GM03348 (cell line): ENCODE measurements at regions not wholly inside any gene's neighbourhood (a gene's known extent, or its start where the extent isn't known, plus 50 kb on each side); places are given as distances from the start of the nearest gene placed in this dataset.
A peak's percentile ranks its signal among the peaks of the same experiment; 100 is the strongest.

Source experiments
- DNase-seq: peaks from one replicate; pipeline ENCODE4 v3.0.0; 2012; ENCODE audit warnings: low spot score

GRCh38 chrX:20620306-20620705 lies 353.6 kb upstream of the RPS6KA3 start:
- DNase-seq = peak; percentile 57

DNA sequence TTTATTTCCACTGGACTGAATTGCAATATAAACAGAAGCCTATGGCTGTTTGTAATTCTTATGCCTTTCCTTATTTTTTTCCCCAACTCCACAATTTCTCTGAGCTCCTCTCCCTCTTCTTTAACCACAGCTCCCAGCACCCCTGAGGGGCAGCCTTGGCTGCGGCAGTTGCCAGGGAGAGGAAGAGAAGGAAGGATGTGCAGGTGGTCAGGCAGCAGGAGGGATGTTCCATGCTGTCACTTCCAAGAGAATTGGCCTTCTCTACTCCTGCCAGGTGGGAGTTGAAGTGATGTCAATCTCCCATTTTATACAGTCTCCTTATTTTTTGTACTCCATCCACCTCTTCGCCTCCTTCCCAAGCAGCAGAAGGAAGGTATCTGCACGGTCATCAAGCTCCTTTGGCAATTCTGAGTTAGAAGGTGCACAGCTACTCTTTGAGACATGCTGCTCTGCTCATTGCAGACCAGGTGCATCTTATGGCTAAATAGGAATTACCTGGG lies 343.3 kb upstream of the RPS6KA3 start:
- DNase-seq = no peak

- DNase-seq = no peak
Observed at GRCh38 chrX:20606831-20607230, 340.1 kb upstream of the RPS6KA3 start.

- no peak for DNase-seq
Observed at GRCh38 chrX:20596856-20597255, 330.1 kb upstream of the RPS6KA3 start.

- DNase-seq = peak; percentile 13
Observed at GRCh38 chrX:20595928-20596575, 329.3 kb upstream of the RPS6KA3 start.

DNA sequence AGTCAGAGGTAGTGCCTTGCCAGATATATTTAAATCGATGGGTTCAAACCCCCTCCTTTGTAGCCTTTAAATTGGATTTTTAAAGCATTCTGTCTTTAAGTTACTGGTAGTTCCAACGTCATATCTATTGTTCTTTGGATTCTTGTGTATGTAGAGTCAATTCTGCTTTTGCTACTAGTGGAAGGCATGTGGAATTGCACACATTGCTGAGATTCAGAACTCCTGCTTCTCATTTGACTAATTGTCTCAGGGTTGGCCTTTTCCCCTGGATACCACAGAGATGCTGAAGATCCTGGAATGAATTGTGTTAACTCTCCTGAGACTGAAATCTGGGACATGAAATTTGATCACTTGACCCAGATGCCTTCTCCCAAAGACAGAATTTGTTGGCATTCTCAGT lies 328.3 kb upstream of the RPS6KA3 start:
- peak; percentile 15 for DNase-seq

DNA sequence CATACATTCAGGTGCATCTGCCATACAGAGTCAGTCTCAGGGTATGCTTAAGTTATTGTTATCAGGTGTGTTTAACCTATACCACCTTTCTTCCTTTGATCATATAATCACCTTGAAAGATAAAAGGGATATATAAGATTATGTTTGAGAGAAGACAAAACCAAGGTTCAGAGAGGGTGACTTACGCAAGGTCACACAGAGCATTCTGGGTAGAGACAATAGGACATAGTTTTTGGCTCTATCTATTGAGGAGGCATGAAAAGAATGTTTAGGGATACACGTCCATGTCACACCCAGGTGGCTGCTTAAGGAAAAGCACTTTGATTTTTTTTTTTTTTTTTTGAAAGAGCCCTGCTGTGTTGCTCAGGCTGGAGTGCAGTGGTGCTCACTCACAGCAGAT lies 327.1 kb upstream of the RPS6KA3 start:
- DNase-seq = no peak

- DNase-seq = no peak
Observed at GRCh38 chrX:20593402-20593801, 326.7 kb upstream of the RPS6KA3 start.

- no peak for DNase-seq
Observed at GRCh38 chrX:20591246-20591645, 324.5 kb upstream of the RPS6KA3 start.

GRCh38 chrX:20585782-20586181 lies 319.1 kb upstream of the RPS6KA3 start:
- peak; percentile 9 for DNase-seq

DNA sequence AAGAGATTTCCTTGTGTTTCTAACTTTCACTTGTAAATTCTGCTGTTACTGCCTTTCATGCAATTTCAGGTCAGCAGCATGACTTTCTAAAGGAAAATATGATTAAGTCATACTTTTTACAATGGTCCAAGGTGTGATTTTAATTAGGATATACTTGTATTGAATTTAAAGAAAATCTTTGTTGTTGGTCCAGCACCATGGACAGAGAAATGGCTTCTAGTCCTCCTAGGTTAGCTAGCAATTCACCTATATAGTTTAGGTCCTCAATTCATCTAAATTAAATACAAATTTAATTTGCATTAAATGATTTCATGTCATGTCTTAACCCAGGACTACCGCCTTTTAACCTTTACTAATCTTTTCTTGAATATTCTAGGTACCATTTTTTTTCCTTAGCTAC lies 304.9 kb upstream of the RPS6KA3 start:
- DNase-seq = peak; percentile 2

- no peak for DNase-seq
Observed at GRCh38 chrX:20567108-20567507, 300.4 kb upstream of the RPS6KA3 start.

- DNase-seq = peak; percentile 16
Observed at GRCh38 chrX:20547611-20548051, 280.9 kb upstream of the RPS6KA3 start.

DNA sequence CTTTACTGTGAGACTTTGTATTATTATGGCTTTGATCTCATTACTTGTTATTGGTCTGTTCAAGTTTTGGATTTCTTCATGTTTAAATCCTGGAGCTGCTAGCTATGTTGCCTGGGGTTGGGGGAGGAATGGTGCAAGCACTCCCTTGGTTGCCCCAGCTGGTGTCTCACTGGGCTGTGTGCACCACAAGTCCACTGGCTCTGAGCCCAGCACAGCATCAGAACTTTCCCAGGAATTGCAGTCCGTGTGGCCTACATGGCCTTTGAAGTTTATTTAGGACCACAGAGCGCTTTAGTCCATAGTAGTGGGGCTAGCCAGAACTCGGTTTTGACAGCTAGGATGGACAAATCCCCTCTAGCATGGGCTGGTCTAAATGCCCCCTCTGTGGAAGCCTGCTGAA lies 278.8 kb upstream of the RPS6KA3 start:
- no peak for DNase-seq

DNA sequence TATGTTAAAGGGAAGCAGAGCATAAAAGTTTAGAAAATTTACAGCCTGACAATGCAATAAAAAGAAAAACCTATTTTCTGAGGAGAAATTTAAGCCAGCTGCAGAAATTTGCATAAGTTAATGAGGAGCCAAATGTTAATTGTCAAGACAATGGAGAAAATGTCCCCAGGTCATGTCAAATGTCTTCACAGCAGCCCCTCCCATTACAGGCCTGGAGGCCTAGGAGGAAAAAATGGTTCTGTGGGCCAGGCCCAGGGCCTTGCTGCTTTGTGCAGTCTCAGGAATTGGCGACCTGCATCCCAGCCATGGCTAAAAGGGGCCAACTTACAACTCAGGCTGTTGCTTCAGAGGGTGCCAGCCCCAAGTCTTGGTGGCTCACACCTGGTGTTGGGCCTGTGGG lies 275.4 kb upstream of the RPS6KA3 start:
- no peak for DNase-seq

- no peak for DNase-seq
Observed at GRCh38 chrX:20538974-20539373, 272.3 kb upstream of the RPS6KA3 start.

- DNase-seq = no peak
Observed at GRCh38 chrX:20531667-20532066, 265.0 kb upstream of the RPS6KA3 start.

DNA sequence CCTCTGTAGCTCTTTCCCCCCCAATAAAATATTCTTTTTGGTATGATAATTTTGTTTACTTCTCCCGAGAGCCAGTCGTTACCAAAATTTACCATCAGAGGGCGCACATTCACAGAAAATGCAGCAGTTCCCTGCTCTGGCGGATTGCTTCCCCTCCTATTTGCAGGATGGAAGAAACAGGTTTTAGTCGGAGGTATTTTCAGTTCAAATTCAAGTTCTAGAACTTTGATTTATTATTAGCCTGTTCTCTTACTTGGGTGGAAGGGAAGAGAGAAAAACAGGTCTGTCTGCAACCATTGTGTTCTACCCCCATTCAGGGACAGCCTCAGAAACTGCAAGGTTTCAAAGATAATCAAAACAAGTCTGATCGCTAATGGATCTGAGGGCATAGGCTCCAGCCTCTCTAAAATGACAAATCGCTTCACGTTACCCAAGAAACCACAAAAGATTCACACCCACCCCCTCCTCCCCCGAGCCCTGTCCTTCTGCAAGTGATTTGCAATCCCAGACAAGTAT lies 263.8 kb upstream of the RPS6KA3 start:
- peak; percentile 47 for DNase-seq

- DNase-seq = no peak
Observed at GRCh38 chrX:20529711-20530110, 263.0 kb upstream of the RPS6KA3 start.

GRCh38 chrX:20529301-20529700 lies 262.6 kb upstream of the RPS6KA3 start:
- DNase-seq = no peak

DNA sequence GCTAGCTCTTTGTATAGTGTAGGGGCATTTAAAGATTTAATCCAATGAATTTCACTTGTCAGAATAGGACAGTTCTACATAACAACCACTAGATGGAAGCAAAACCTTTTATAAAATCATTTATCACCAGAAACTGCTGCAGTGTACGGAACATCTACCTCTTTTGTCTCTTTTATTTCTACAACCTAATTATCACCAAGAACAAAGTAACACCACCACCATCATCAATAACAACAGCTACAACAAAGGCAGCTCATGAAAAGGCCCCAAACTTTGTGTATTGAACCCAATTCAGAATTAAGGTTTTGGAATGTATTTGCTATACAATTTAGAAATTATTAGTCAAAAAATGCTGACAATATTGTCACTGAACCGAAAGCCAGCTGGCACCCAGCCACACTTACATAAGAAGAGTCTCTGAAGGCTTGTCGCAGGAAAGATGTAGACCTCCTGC lies 260.9 kb upstream of the RPS6KA3 start:
- DNase-seq = peak; percentile 21

- no peak for DNase-seq
Observed at GRCh38 chrX:20527041-20527440, 260.3 kb upstream of the RPS6KA3 start.

- no peak for DNase-seq
Observed at GRCh38 chrX:20523626-20524312, 257.1 kb upstream of the RPS6KA3 start.
